A549 (cell line): ENCODE measurements at regions not wholly inside any gene's neighbourhood (a gene's known extent, or its start where the extent isn't known, plus 50 kb on each side); places are given as distances from the start of the nearest gene placed in this dataset.

Experiments used
- ATAC-seq, 2 experiments: fragments of 200-7000 bp in 1 of 2; fragments of >200 bp in 1 of 2; cut with Nextera tagmentation in 1 of 2; cut with Tn5 transposase in 1 of 2; 3 replicates each; pipeline versions ENCODE4 v1.8.0 to v1.9.1; 2018 to 2020; ENCODE audit warnings: mild to moderate bottlenecking in 1 of 2, moderate library complexity in 1 of 2
- CTCF ChIA-PET: fragments of 300-600 bp; sonication (Branson Sonifier 250); formaldehyde crosslinking; extraction: SDS; loops from one replicate; lab custom pipeline; 2021; ENCODE audit warnings: antibody characterized with exemption, inconsistent platforms; lab: Yijun Ruan, JAX
- POLR2A ChIA-PET: fragments of 350-600 bp; formaldehyde crosslinking; extraction: SDS; loops from one replicate; lab custom pipeline; 2021; ENCODE audit warnings: antibody characterized with exemption, inconsistent platforms; lab: Yijun Ruan, JAX
- DNase-seq, 2 experiments: peaks; one replicate each; pipeline versions ENCODE4 v3.0.0 to v3.0.0-alpha.2; 2011 to 2016; ENCODE audit warnings: low read depth in 1 of 2, low spot score in 1 of 2
- FAIRE-seq: peaks from 2 replicates; lab custom pipeline; 2011; peaks lifted over from hg19 to GRCh38; lab: Jason Lieb, UNC
- H3K27ac ChIP-seq, 2 experiments: fragments of >200 bp; sonication (Bioruptor Twin); formaldehyde crosslinking; 3 replicates each; pipeline ENCODE4 v1.5.1; 2016 to 2017
- H3K4me1 ChIP-seq: fragments of >200 bp; sonication (Bioruptor Twin); formaldehyde crosslinking; 3 replicates; pipeline ENCODE4 v1.6.1; 2016
- H3K4me2 ChIP-seq: fragments of >200 bp; sonication (Bioruptor Twin); formaldehyde crosslinking; 3 replicates; pipeline ENCODE4 v1.6.1; 2016
- H3K4me3 ChIP-seq: fragments of >200 bp; sonication (Bioruptor Twin); formaldehyde crosslinking; 3 replicates; pipeline ENCODE4 v1.5.1; 2016
- H3K9me3 ChIP-seq: fragments of >200 bp; sonication (Bioruptor Twin); formaldehyde crosslinking; 3 replicates; pipeline ENCODE4 v1.6.1; 2016
- CBX2 ChIP-seq: fragments of 200-600 bp; sonication (generic); IDR thresholded peaks from 2 replicates; pipeline ENCODE4 v1.6.1; 2016; ENCODE audit warnings: low read depth, mild to moderate bottlenecking, borderline replicate concordance
- CEBPB ChIP-seq, 2 experiments: fragments of >200 bp in 1 of 2; sonication (Bioruptor Twin) in 1 of 2; formaldehyde crosslinking in 1 of 2; IDR thresholded peaks; 2 replicates each; pipeline ENCODE4 v1.6.1; 2012 to 2016
- CHD2 ChIP-seq: fragments of 150-350 bp; IDR thresholded peaks from 2 replicates; pipeline ENCODE4 v1.6.1; 2014; ENCODE audit warnings: low read length; ENCODE audit not compliant: partially characterized antibody
- CHD4 ChIP-seq: fragments of 200-600 bp; sonication (generic); IDR thresholded peaks from 2 replicates; pipeline ENCODE4 v1.6.1; 2016; ENCODE audit warnings: antibody characterized with exemption, mild to moderate bottlenecking, borderline replicate concordance
- E2F6 ChIP-seq: IDR thresholded peaks from 2 replicates; pipeline ENCODE4 v1.6.1; 2012; ENCODE audit warnings: low read depth, borderline replicate concordance
- EHF ChIP-seq: fragments of 250-450 bp; sonication (Bioruptor Pico); IDR thresholded peaks from 2 replicates; pipeline ENCODE4 v1.5.0; 2020; ENCODE audit warnings: mild to moderate bottlenecking
- EP300 ChIP-seq, 2 experiments: fragments of >200 bp; sonication (Bioruptor Twin); formaldehyde crosslinking; IDR thresholded peaks; 2 replicates in 1 of 2; 3 replicates in 1 of 2; pipeline ENCODE4 v1.6.1; 2016 to 2017
- FOSB ChIP-seq: fragments of 250-450 bp; sonication (Bioruptor Pico); IDR thresholded peaks from 2 replicates; pipeline ENCODE4 v1.5.0; 2020; ENCODE audit warnings: mild to moderate bottlenecking, moderate library complexity
- FOSL2 ChIP-seq, 2 experiments: fragments of 450-650 bp in 1 of 2; fragments of >200 bp in 1 of 2; sonication (Bioruptor Twin) in 1 of 2; formaldehyde crosslinking; IDR thresholded peaks; 2 replicates each; pipeline versions ENCODE4 v1.5.0 to v1.6.1; 2016 to 2020; ENCODE audit warnings: mild to moderate bottlenecking in 1 of 2, moderate library complexity in 1 of 2
- HES2 ChIP-seq: fragments of >200 bp; sonication (Bioruptor Twin); formaldehyde crosslinking; IDR thresholded peaks from 2 replicates; pipeline ENCODE4 v1.6.1; 2016
- HOXB13 ChIP-seq: fragments of 250-450 bp; sonication (Bioruptor Pico); IDR thresholded peaks from 2 replicates; pipeline ENCODE4 v1.5.0; 2020; ENCODE audit warnings: low read depth, mild to moderate bottlenecking, moderate library complexity
- JUN ChIP-seq, 2 experiments: fragments of >200 bp; sonication (Bioruptor Twin); formaldehyde crosslinking; IDR thresholded peaks; 2 replicates in 1 of 2; 3 replicates in 1 of 2; pipeline ENCODE4 v1.6.1; 2016 to 2017
- MAZ ChIP-seq: fragments of 150-350 bp; IDR thresholded peaks from 2 replicates; pipeline ENCODE4 v1.6.1; 2014; ENCODE audit warnings: antibody characterized with exemption, low read depth, low read length, borderline replicate concordance
- NPAS2 ChIP-seq: fragments of 250-450 bp; sonication (Bioruptor Pico); IDR thresholded peaks from 2 replicates; pipeline ENCODE4 v1.8.0; 2022; ENCODE audit warnings: mild to moderate bottlenecking, moderate library complexity, borderline replicate concordance
- NR3C1 ChIP-seq: fragments of >200 bp; sonication (Bioruptor Twin); formaldehyde crosslinking; IDR thresholded peaks from 3 replicates; pipeline ENCODE4 v1.6.1; 2017
- RARB ChIP-seq: fragments of 250-450 bp; sonication (Bioruptor Pico); IDR thresholded peaks from 2 replicates; pipeline ENCODE4 v1.8.0; 2021; ENCODE audit warnings: mild to moderate bottlenecking, moderate library complexity
- RCOR1 ChIP-seq: fragments of 150-350 bp; IDR thresholded peaks from 2 replicates; pipeline ENCODE4 v1.6.1; 2014; ENCODE audit warnings: antibody characterized with exemption, low read length, low read depth
- TP53 ChIP-seq: fragments of 250-450 bp; sonication (Bioruptor Pico); IDR thresholded peaks from 2 replicates; pipeline ENCODE4 v1.5.0; 2021; ENCODE audit warnings: mild to moderate bottlenecking, moderate library complexity
- ZC3H11A ChIP-seq: fragments of 450-650 bp; IDR thresholded peaks from 2 replicates; pipeline ENCODE4 v1.6.1; 2014; ENCODE audit warnings: antibody characterized with exemption, mild to moderate bottlenecking
- ZSCAN20 ChIP-seq: fragments of 250-450 bp; sonication (Bioruptor Pico); IDR thresholded peaks from 2 replicates; pipeline ENCODE4 v1.8.0; 2022; ENCODE audit warnings: mild to moderate bottlenecking, moderate library complexity
- WGBS: methylation state at CpG from one replicate; pipeline ENCODE4 v1.1.6; 2017; ENCODE audit errors: missing lambda C conversion rate; 5-methylcytosine and 5-hydroxymethylcytosine counted together
- TF ChIP-seq, protein P1 (sequence below): fragments of 450-650 bp; IDR thresholded peaks from 2 replicates; pipeline ENCODE4 v1.6.1; 2014; ENCODE audit warnings: antibody characterized with exemption
- TF ChIP-seq, protein P2 (sequence below): fragments of 250-450 bp; sonication (Bioruptor Pico); IDR thresholded peaks from 2 replicates; pipeline ENCODE4 v1.5.0; 2021; ENCODE audit warnings: mild to moderate bottlenecking, moderate library complexity, borderline replicate concordance
- TF ChIP-seq, protein P3 (sequence below): IDR thresholded peaks from 2 replicates; pipeline ENCODE4 v1.6.1; 2012

GRCh38 chr2:16861111-16861510 lies 195.5 kb upstream of the CYRIA start:
- Histone ChIP-seq H3K4me1 (no peaks in the 10 kb centered on the region), H3K4me2 (no peak overlapping the region), H3K27ac (no peak overlapping the region), H3K4me3 (no peak overlapping the region), H3K9me3 (no peaks in the 10 kb centered on the region)
- ATAC-seq (no peak), FAIRE-seq (no peak), DNase-seq (no peak)
- CTCF ChIA-PET, result no interaction called here
- TF ChIP-seq CBX2, result no peak
- TF ChIP-seq EP300 (IDR thresholded peaks at IDR 0.05), result no peak
- no peak for TF ChIP-seq RARB (CRISPR knock-in tag)
- no peak for TF ChIP-seq NPAS2 (CRISPR knock-in tag)
- no peak for TF ChIP-seq RCOR1
- no peak for TF ChIP-seq FOSL2 (IDR thresholded peaks at IDR 0.05)
- no peak for TF ChIP-seq FOSL2 (CRISPR knock-in tag; IDR thresholded peaks at IDR 0.05)
- TF ChIP-seq EHF, result no peak
- no peak for TF ChIP-seq E2F6
- TF ChIP-seq ZSCAN20, result no peak
- TF ChIP-seq MAZ, result no peak
- no peak for TF ChIP-seq JUN (IDR thresholded peaks at IDR 0.05)
- TF ChIP-seq, protein P1, sequence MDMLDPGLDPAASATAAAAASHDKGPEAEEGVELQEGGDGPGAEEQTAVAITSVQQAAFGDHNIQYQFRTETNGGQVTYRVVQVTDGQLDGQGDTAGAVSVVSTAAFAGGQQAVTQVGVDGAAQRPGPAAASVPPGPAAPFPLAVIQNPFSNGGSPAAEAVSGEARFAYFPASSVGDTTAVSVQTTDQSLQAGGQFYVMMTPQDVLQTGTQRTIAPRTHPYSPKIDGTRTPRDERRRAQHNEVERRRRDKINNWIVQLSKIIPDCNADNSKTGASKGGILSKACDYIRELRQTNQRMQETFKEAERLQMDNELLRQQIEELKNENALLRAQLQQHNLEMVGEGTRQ, result no peak
- TF ChIP-seq CHD2, result no peak
- no peak for TF ChIP-seq CEBPB (IDR thresholded peaks at IDR 0.05)
- TF ChIP-seq HES2, result no peak
- 0% methylated on average over 1 of the region's 1 CpG for WGBS
- POLR2A ChIA-PET, result no interaction called here

GRCh38 chr2:16860627-16861026 lies 195.0 kb upstream of the CYRIA start:
- DNase-seq, result no peak
- CTCF ChIA-PET, result no interaction called here
- no peak overlapping the region for H3K4me2 ChIP-seq
- POLR2A ChIA-PET, result no interaction called here
- no peak overlapping the region for H3K27ac ChIP-seq
- no peak for ATAC-seq
- no peaks in the 10 kb centered on the region for H3K4me1 ChIP-seq
- 6% methylated on average over 1 of the region's 1 CpG for WGBS
- FAIRE-seq, result no peak
- H3K9me3 ChIP-seq, result no peaks in the 10 kb centered on the region
- H3K4me3 ChIP-seq, result no peak overlapping the region
- TF ChIP-seq JUN (IDR thresholded peaks at IDR 0.05) (no peak), HOXB13 (CRISPR knock-in tag) (no peak), CEBPB (IDR thresholded peaks at IDR 0.05) (no peak), CBX2 (no peak), ZSCAN20 (no peak), ZC3H11A (no peak), TP53 (no peak), CHD4 (no peak), CHD2 (no peak), FOSB (CRISPR knock-in tag) (no peak), EP300 (IDR thresholded peaks at IDR 0.05) (no peak), NR3C1 (no peak)
- TF ChIP-seq, protein P2, sequence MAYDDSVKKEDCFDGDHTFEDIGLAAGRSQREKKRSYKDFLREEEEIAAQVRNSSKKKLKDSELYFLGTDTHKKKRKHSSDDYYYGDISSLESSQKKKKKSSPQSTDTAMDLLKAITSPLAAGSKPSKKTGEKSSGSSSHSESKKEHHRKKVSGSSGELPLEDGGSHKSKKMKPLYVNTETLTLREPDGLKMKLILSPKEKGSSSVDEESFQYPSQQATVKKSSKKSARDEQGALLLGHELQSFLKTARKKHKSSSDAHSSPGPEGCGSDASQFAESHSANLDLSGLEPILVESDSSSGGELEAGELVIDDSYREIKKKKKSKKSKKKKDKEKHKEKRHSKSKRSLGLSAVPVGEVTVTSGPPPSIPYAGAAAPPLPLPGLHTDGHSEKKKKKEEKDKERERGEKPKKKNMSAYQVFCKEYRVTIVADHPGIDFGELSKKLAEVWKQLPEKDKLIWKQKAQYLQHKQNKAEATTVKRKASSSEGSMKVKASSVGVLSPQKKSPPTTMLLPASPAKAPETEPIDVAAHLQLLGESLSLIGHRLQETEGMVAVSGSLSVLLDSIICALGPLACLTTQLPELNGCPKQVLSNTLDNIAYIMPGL, result no peak
- TF ChIP-seq, protein P3, sequence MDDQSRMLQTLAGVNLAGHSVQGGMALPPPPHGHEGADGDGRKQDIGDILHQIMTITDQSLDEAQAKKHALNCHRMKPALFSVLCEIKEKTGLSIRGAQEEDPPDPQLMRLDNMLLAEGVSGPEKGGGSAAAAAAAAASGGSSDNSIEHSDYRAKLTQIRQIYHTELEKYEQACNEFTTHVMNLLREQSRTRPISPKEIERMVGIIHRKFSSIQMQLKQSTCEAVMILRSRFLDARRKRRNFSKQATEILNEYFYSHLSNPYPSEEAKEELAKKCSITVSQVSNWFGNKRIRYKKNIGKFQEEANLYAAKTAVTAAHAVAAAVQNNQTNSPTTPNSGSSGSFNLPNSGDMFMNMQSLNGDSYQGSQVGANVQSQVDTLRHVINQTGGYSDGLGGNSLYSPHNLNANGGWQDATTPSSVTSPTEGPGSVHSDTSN, result no peak
